ENCODE measurements at regions not wholly inside any gene's neighbourhood (a gene's known extent, or its start where the extent isn't known, plus 50 kb on each side); places are given as distances from the start of the nearest gene placed in this dataset.

DNA sequence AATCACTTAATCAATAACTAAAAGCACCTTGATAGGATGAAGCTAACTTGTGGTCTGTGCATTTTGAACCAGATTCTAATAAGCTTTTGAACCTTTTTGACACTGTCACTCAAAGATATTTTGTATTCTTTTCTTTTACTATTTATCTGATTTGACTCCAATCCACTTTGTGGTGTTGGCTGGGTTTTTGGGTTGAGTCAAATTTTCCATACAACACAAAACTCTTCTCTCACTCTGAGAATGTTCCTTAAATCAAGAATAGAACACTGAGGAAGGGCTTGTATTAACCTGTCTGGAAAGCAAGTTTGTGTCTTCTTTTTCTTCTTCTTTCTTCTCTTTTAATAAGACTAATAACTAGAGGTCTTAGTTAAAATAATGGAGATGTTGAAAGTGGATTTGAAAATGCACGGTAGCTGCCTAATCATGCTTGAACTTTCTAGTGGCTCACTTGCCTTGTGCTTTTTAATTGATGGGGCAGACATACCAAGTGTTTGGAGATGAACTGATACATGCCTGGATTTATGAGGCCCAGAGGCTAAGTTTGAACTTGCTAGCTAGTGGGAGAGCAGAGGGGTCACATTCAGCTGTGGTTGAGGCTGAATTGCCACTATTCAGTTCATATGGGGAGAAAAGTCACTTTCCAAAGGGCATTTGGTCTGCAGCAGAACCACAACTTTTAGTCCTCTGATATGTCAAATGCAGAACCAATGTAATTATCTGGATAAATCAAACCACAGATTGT is 93.5 kb upstream of the PTHLH start:
- Histone ChIP-seq H2AFZ (ENCODE audit: low read depth) (no peak overlapping the region; the same call in 1 of the 2 replicates), H3K9ac (no peak overlapping the region), H3K4me2 (no peak overlapping the region), H4K20me1 (ENCODE audit: insufficient read depth) (no peaks in the 10 kb centered on the region), H3K4me3 (ENCODE audit: low read depth in 2 of 2, low read length in 1 of 2) (no peak overlapping the region), H3K9me3 (no peaks in the 10 kb centered on the region), H3K27ac (ENCODE audit: low read depth in 2 of 2, low read length in 1 of 2) (no peak overlapping the region; a peak in 1 of 4 replicates), H3F3A (replicated peaks; ENCODE audit: insufficient read depth) (no peaks in the 10 kb centered on the region), H3K4me1 (ENCODE audit: control insufficient read depth in 1 of 2, insufficient read depth in 2 of 2, low read depth in 1 of 2, low read length in 1 of 2) (peaks cover 0 to 2% of the 10 kb centered on the region in 2 experiments; a peak in 2 of 4 replicates), H3K9me2 (no peaks in the 10 kb centered on the region), H3K79me2 (ENCODE audit: insufficient read depth) (no peaks in the 10 kb centered on the region), H3K36me3 (replicated peaks in 1 of 2; ENCODE audit: control insufficient read depth in 1 of 2, insufficient read depth in 2 of 2, low read length in 1 of 2) (no peaks in the 10 kb centered on the region), H3K27me3 (ENCODE audit: insufficient read depth) (no peaks in the 10 kb centered on the region)
- WGBS (ENCODE audit: low lambda C conversion rate): 88% methylated on average over 1 of the region's 1 CpG
- no peak for TF ChIP-seq ELF1 (IDR thresholded peaks at IDR 0.05)
- no peak for TF ChIP-seq GABPA (IDR thresholded peaks at IDR 0.05; ENCODE audit: low read depth)
- no peak for TF ChIP-seq JUND (IDR thresholded peaks at IDR 0.05)
- no peak for TF ChIP-seq NRF1 (IDR thresholded peaks at IDR 0.05; ENCODE audit: low read depth, low read length)
- no peak for TF ChIP-seq FOXM1 (IDR thresholded peaks at IDR 0.05; ENCODE audit: low read depth)
- TF ChIP-seq ZBTB33 (IDR thresholded peaks at IDR 0.05; ENCODE audit: borderline replicate concordance, low read depth): no peak
- TF ChIP-seq IRF3 (IDR thresholded peaks at IDR 0.05; ENCODE audit: low read depth, low read length): no peak
- TF ChIP-seq FOXJ3 (CRISPR knock-in tag; IDR thresholded peaks at IDR 0.05): no peak
- TF ChIP-seq YY1 (IDR thresholded peaks at IDR 0.05; ENCODE audit: low read depth): no peak
- no peak for TF ChIP-seq RAD21 (IDR thresholded peaks at IDR 0.05; ENCODE audit: low read length)
- no peak for TF ChIP-seq EP300 (IDR thresholded peaks at IDR 0.05; ENCODE audit: borderline replicate concordance in 1 of 2, low read depth in 1 of 2, low read length in 1 of 2)
- TF ChIP-seq TCF12 (IDR thresholded peaks at IDR 0.05): no peak
- DNase-seq: no peak
- POLR2A ChIA-PET: no interaction called here
- CTCF ChIA-PET: no interaction called here

GRCh38 chr12:28066879-28067278 is 94.3 kb upstream of the PTHLH start:
- H3K79me2 ChIP-seq (ENCODE audit: insufficient read depth): no peaks in the 10 kb centered on the region
- no peak for DNase-seq
- no peak overlapping the region for H2AFZ ChIP-seq (ENCODE audit: low read depth)
- H3K27ac ChIP-seq (ENCODE audit: low read depth in 2 of 2, low read length in 1 of 2): no peak overlapping the region; a peak in 1 of 4 replicates
- no peaks in the 10 kb centered on the region for H3F3A ChIP-seq (replicated peaks; ENCODE audit: insufficient read depth)
- TF ChIP-seq POLR2AphosphoS5 (IDR thresholded peaks at IDR 0.05; ENCODE audit: low read depth, low read length): no peak
- TF ChIP-seq, protein P1, sequence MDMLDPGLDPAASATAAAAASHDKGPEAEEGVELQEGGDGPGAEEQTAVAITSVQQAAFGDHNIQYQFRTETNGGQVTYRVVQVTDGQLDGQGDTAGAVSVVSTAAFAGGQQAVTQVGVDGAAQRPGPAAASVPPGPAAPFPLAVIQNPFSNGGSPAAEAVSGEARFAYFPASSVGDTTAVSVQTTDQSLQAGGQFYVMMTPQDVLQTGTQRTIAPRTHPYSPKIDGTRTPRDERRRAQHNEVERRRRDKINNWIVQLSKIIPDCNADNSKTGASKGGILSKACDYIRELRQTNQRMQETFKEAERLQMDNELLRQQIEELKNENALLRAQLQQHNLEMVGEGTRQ (IDR thresholded peaks at IDR 0.05; ENCODE audit: borderline replicate concordance, low read depth, low read length): no peak
- no peak for TF ChIP-seq RXRA (IDR thresholded peaks at IDR 0.05; ENCODE audit: borderline replicate concordance, low read depth)
- TF ChIP-seq ELF1 (IDR thresholded peaks at IDR 0.05): no peak
- TF ChIP-seq, protein P2, sequence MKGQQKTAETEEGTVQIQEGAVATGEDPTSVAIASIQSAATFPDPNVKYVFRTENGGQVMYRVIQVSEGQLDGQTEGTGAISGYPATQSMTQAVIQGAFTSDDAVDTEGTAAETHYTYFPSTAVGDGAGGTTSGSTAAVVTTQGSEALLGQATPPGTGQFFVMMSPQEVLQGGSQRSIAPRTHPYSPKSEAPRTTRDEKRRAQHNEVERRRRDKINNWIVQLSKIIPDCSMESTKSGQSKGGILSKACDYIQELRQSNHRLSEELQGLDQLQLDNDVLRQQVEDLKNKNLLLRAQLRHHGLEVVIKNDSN (IDR thresholded peaks at IDR 0.05; ENCODE audit: borderline replicate concordance, low read depth): no peak
- TF ChIP-seq ZBTB33 (IDR thresholded peaks at IDR 0.05; ENCODE audit: borderline replicate concordance, low read depth): no peak
- H4K20me1 ChIP-seq (ENCODE audit: insufficient read depth): no peaks in the 10 kb centered on the region
- no peak overlapping the region for H3K4me3 ChIP-seq (ENCODE audit: low read depth in 2 of 2, low read length in 1 of 2)
- 28% methylated on average over 1 of the region's 1 CpG for WGBS (ENCODE audit: low lambda C conversion rate)
- H3K9me3 ChIP-seq: no peaks in the 10 kb centered on the region
- POLR2A ChIA-PET: no interaction called here
- no peak overlapping the region for H3K4me2 ChIP-seq
- no peaks in the 10 kb centered on the region for H3K36me3 ChIP-seq (replicated peaks in 1 of 2; ENCODE audit: control insufficient read depth in 1 of 2, insufficient read depth in 2 of 2, low read length in 1 of 2)
- CTCF ChIA-PET: no interaction called here
- no peaks in the 10 kb centered on the region for H3K27me3 ChIP-seq (ENCODE audit: insufficient read depth)
- no peak overlapping the region for H3K9ac ChIP-seq
- H3K4me1 ChIP-seq (ENCODE audit: control insufficient read depth in 1 of 2, insufficient read depth in 2 of 2, low read depth in 1 of 2, low read length in 1 of 2): peaks cover 0 to 2% of the 10 kb centered on the region in 2 experiments; a peak in 2 of 4 replicates
- no peaks in the 10 kb centered on the region for H3K9me2 ChIP-seq
